GM18499 (cell line): ENCODE measurements at regions not wholly inside any gene's neighbourhood (a gene's known extent, or its start where the extent isn't known, plus 50 kb on each side); places are given as distances from the start of the nearest gene placed in this dataset.
A peak's percentile ranks its signal among the peaks of the same experiment; 100 is the strongest.

Experiments used
- ATAC-seq: cut with Tn5 transposase; IDR thresholded peaks from one replicate; pipeline ENCODE4 v1.9.1; 2021; ENCODE audit warnings: moderate number of reproducible peaks; ENCODE audit not compliant: insufficient read depth, unreplicated experiment

GRCh38 chr4:43758836-43759235 is 689.8 kb downstream of the KCTD8 start:
- ATAC-seq: no peak

- ATAC-seq: peak; percentile 36
These were observed 685.5 kb downstream of the KCTD8 start for GRCh38 chr4:43763029-43763610.

- no peak for ATAC-seq
These were observed 683.1 kb downstream of the KCTD8 start for GRCh38 chr4:43765514-43765913.

- peak; percentile 38 for ATAC-seq
These were observed 682.0 kb downstream of the KCTD8 start for GRCh38 chr4:43766648-43767047.

- ATAC-seq: no peak
These were observed 672.2 kb downstream of the KCTD8 start for GRCh38 chr4:43776371-43776770.

GRCh38 chr4:43778187-43778915 is 670.3 kb downstream of the KCTD8 start:
- peak; percentile 45 for ATAC-seq

- no peak for ATAC-seq
These were observed 667.5 kb downstream of the KCTD8 start for GRCh38 chr4:43781125-43781524.

GRCh38 chr4:43782391-43782790 is 666.2 kb downstream of the KCTD8 start:
- no peak for ATAC-seq

GRCh38 chr4:43816116-43816515 is 632.5 kb downstream of the KCTD8 start:
- no peak for ATAC-seq

- ATAC-seq: no peak
These were observed 626.0 kb downstream of the KCTD8 start for GRCh38 chr4:43822621-43823020.

- no peak for ATAC-seq
These were observed 612.7 kb downstream of the KCTD8 start for GRCh38 chr4:43835869-43836268.

GRCh38 chr4:43837171-43837570 is 611.4 kb downstream of the KCTD8 start:
- no peak for ATAC-seq

GRCh38 chr4:43837604-43838003 is 611.0 kb downstream of the KCTD8 start:
- ATAC-seq: no peak

- ATAC-seq: no peak
These were observed 606.0 kb downstream of the KCTD8 start for GRCh38 chr4:43842594-43842993.

- ATAC-seq: no peak
These were observed 605.1 kb downstream of the KCTD8 start for GRCh38 chr4:43843501-43843900.

- no peak for ATAC-seq
These were observed 602.5 kb downstream of the KCTD8 start for GRCh38 chr4:43846111-43846587.

- no peak for ATAC-seq
These were observed 594.9 kb downstream of the KCTD8 start for GRCh38 chr4:43853565-43854264.

GRCh38 chr4:43855283-43855682 is 593.3 kb downstream of the KCTD8 start:
- no peak for ATAC-seq

- ATAC-seq: no peak
These were observed 583.9 kb downstream of the KCTD8 start for GRCh38 chr4:43864616-43865146.

GRCh38 chr4:43867908-43868307 is 580.7 kb downstream of the KCTD8 start:
- no peak for ATAC-seq

GRCh38 chr4:43875655-43876054 is 573.0 kb downstream of the KCTD8 start:
- no peak for ATAC-seq
